ENCODE measurements at regions not wholly inside any gene's neighbourhood (a gene's known extent, or its start where the extent isn't known, plus 50 kb on each side); places are given as distances from the start of the nearest gene placed in this dataset.

DNA sequence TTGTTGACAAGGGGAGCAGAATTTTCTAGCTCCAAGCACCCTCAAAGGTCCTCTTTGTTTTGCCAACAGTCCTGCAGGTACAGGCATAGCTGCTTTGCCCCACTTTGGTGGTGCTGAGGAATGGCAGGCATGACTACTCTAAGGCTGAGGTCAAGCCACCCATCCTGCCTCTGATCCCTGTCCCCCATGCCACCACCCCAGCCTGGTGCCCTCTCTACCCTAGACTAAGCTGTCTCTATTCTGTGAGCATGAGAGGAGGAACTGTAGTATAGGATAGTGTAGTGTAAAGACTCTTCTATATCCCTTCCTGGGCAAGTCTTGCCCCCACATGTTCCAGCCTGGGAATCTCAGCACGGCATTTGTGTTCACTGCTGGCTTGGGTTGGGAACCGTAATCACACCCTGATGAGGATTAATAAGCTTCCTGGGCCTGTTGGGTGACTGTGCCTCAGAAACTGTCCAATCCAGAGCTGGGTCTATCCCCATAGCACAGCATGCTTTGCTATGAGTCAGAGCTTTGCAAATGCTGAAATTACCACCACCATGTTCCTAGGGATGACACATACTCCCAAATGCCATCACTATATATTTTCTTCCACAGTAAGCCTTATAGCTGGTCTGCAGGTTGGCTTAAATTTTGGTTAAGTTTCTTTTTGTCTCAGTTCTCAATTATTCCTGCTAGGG is 105.7 kb upstream of the PPP2R5A start:
- DNase-seq (ENCODE audit: low read depth), result peak; percentile 99
- no peak overlapping the region for H3K4me3 ChIP-seq (ENCODE audit: low read length)
- TF ChIP-seq, protein P1, sequence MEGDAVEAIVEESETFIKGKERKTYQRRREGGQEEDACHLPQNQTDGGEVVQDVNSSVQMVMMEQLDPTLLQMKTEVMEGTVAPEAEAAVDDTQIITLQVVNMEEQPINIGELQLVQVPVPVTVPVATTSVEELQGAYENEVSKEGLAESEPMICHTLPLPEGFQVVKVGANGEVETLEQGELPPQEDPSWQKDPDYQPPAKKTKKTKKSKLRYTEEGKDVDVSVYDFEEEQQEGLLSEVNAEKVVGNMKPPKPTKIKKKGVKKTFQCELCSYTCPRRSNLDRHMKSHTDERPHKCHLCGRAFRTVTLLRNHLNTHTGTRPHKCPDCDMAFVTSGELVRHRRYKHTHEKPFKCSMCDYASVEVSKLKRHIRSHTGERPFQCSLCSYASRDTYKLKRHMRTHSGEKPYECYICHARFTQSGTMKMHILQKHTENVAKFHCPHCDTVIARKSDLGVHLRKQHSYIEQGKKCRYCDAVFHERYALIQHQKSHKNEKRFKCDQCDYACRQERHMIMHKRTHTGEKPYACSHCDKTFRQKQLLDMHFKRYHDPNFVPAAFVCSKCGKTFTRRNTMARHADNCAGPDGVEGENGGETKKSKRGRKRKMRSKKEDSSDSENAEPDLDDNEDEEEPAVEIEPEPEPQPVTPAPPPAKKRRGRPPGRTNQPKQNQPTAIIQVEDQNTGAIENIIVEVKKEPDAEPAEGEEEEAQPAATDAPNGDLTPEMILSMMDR (IDR thresholded peaks at IDR 0.05; ENCODE audit: insufficient read depth, low read depth, low read length, missing control alignments), result no peak

- TF ChIP-seq, protein P1 (IDR thresholded peaks at IDR 0.05; ENCODE audit: insufficient read depth, low read depth, low read length, missing control alignments), result no peak
- H3K4me3 ChIP-seq (ENCODE audit: low read length), result no peak overlapping the region
- no peak for DNase-seq (ENCODE audit: low read depth)
Measured at GRCh38 chr1:212181015-212181882, 104.0 kb upstream of the PPP2R5A start.

- TF ChIP-seq, protein P1 (IDR thresholded peaks at IDR 0.05; ENCODE audit: insufficient read depth, low read depth, low read length, missing control alignments), result no peak
- H3K4me3 ChIP-seq (ENCODE audit: low read length), result no peak overlapping the region
Measured at GRCh38 chr1:212182171-212182570, 103.0 kb upstream of the PPP2R5A start.

DNA sequence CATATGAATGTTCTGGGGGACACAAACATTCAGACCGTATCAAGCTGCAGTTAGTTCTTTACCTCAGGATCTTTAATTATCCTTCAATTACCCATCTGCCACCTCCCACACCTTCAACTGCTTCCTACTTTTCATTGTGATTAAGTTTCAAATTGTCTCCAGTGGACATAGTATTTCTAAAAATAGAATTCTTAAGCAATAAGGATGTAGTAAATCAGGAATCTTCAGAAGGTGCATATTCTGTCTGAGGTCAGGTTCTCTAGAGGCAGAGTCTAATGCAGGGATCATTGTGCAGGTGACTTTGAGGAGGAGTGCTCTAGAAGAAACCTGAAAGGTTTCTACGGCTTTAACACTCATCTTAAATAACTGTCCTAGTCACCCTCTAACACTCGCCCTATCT is 102.6 kb upstream of the PPP2R5A start:
- no peak for DNase-seq (ENCODE audit: low read depth)
- TF ChIP-seq, protein P1 (IDR thresholded peaks at IDR 0.05; ENCODE audit: insufficient read depth, low read depth, low read length, missing control alignments), result no peak
- no peak overlapping the region for H3K4me3 ChIP-seq (ENCODE audit: low read length)

More at GRCh38 chr1:212182171-212182570, 103.0 kb upstream of the PPP2R5A start:
- DNase-seq (ENCODE audit: low read depth), result no peak

- DNase-seq (ENCODE audit: low read depth), result peak; percentile 45
- TF ChIP-seq, protein P1 (IDR thresholded peaks at IDR 0.05; ENCODE audit: insufficient read depth, low read depth, low read length, missing control alignments), result no peak
- no peak overlapping the region for H3K4me3 ChIP-seq (ENCODE audit: low read length)
Measured at GRCh38 chr1:212186427-212187207, 98.6 kb upstream of the PPP2R5A start.

- H3K4me3 ChIP-seq (ENCODE audit: low read length), result no peak overlapping the region
- TF ChIP-seq, protein P1 (IDR thresholded peaks at IDR 0.05; ENCODE audit: insufficient read depth, low read depth, low read length, missing control alignments), result no peak
- peak; percentile 85 for DNase-seq (ENCODE audit: low read depth)
Measured at GRCh38 chr1:212188599-212189351, 96.4 kb upstream of the PPP2R5A start.

Data from epithelial cell of esophagus (primary cell).